ENCODE measurements at regions not wholly inside any gene's neighbourhood (a gene's known extent, or its start where the extent isn't known, plus 50 kb on each side); places are given as distances from the start of the nearest gene placed in this dataset.

DNA sequence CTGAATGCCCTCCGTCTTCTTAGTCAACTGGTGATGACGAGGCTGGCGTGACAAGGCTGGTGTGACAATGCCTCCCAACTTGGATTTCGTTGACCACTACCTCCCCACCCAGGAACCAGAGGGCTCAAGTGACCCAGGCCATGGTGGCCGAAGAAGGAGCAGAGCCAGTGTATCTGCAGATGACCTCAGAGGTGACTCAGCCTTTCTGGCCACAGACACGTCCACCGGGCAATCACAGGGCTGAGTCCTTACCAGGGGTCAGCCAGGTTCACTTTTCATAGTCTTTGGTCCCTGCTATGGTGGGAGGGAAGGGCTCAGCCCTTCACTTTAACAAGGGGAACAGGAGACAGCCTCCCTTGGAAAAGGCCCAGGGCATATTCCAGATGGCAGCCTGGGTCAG lies 116.3 kb downstream of the MAF start:
- H3K27me3 ChIP-seq (replicated peaks in 1 of 4; ENCODE audit: control insufficient read depth in 3 of 4, extremely low read depth in 1 of 4, insufficient read depth in 3 of 4, low read length in 3 of 4), result no peaks in the 10 kb centered on the region
- H2AFZ ChIP-seq (ENCODE audit: low read length), result no peak overlapping the region
- H3K9ac ChIP-seq (replicated peaks in 1 of 4; ENCODE audit: extremely low read depth in 1 of 4, low read depth in 3 of 4, low read length in 3 of 4), result no peak overlapping the region
- H2BK15ac ChIP-seq (ENCODE audit: low read length), result no peak overlapping the region
- H2BK20ac ChIP-seq (ENCODE audit: low read length), result no peak overlapping the region
- H3K36me3 ChIP-seq (ENCODE audit: control insufficient read depth in 2 of 4, insufficient read depth in 4 of 4, low read length in 3 of 4), result no peaks in the 10 kb centered on the region
- FAIRE-seq, result no peak
- H4K20me1 ChIP-seq (replicated peaks in 1 of 2; ENCODE audit: control insufficient read depth in 1 of 2, insufficient read depth in 2 of 2, low read length in 2 of 2), result no peaks in the 10 kb centered on the region
- no peak overlapping the region for H3K56ac ChIP-seq (replicated peaks; ENCODE audit: insufficient read length, low read depth, low read length)
- H2BK12ac ChIP-seq (ENCODE audit: low read depth, low read length), result no peak overlapping the region
- H3K4me2 ChIP-seq (ENCODE audit: insufficient read depth in 1 of 2, low read depth in 2 of 2, low read length in 2 of 2), result no peak overlapping the region
- no peaks in the 10 kb centered on the region for H3K4me1 ChIP-seq (replicated peaks in 1 of 4; ENCODE audit: control insufficient read depth in 3 of 4, insufficient read depth in 4 of 4, low read length in 3 of 4)
- peaks cover 8% of the 10 kb centered on the region; the same call in 1 of the 2 replicates for H3K23me2 ChIP-seq (ENCODE audit: low read depth, low read length)
- no peak overlapping the region for H4K5ac ChIP-seq (ENCODE audit: insufficient read length, low read depth, low read length)
- ChIA-PET POLR2A (ENCODE audit: partially characterized antibody) (no interaction called here), CTCF (ENCODE audit: partially characterized antibody) (no interaction called here)
- DNase-seq (ENCODE audit: low read depth in 1 of 2, low spot score in 2 of 2), result no peak
- H3K27ac ChIP-seq (ENCODE audit: low read depth, low read length), result no peak overlapping the region
- H3K23ac ChIP-seq (ENCODE audit: insufficient read length), result no peak overlapping the region
- H2AK5ac ChIP-seq (ENCODE audit: low read depth, low read length), result no peak overlapping the region
- H2BK120ac ChIP-seq (replicated peaks; ENCODE audit: low read depth, low read length), result no peak overlapping the region
- H4K91ac ChIP-seq (replicated peaks; ENCODE audit: insufficient read length, low read length), result no peak overlapping the region
- no peak overlapping the region for H4K8ac ChIP-seq (ENCODE audit: extremely low read depth, insufficient read depth, low read length)
- H3K79me2 ChIP-seq (ENCODE audit: control insufficient read depth in 1 of 2, insufficient read depth in 2 of 2, low read length in 2 of 2), result no peaks in the 10 kb centered on the region
- H3K4me3 ChIP-seq (ENCODE audit: extremely low read depth in 1 of 4, insufficient read depth in 2 of 4, low read depth in 3 of 4, low read length in 4 of 4), result no peak overlapping the region
- H3K4ac ChIP-seq (replicated peaks; ENCODE audit: insufficient read length, low read depth, low read length), result no peak overlapping the region
- H3K79me1 ChIP-seq (ENCODE audit: low read depth, low read length), result no peaks in the 10 kb centered on the region; the same call in 1 of the 2 replicates
- no peaks in the 10 kb centered on the region for H3K9me3 ChIP-seq (ENCODE audit: insufficient read depth in 2 of 2, low read depth in 1 of 2, low read length in 1 of 2)
- TF ChIP-seq SIX5 (IDR thresholded peaks at IDR 0.05; ENCODE audit: low read depth, low read length) (no peak), POLR2A (IDR thresholded peaks at IDR 0.05; ENCODE audit: control extremely low read depth in 1 of 2, low read depth in 2 of 2, low read length in 2 of 2) (no peak), SIRT6 (IDR thresholded peaks at IDR 0.05; ENCODE audit: low read length) (no peak), RFX5 (IDR thresholded peaks at IDR 0.05; ENCODE audit: borderline replicate concordance, low read depth, low read length) (no peak), SP4 (IDR thresholded peaks at IDR 0.05; ENCODE audit: low read length) (no peak), CHD2 (IDR thresholded peaks at IDR 0.05; ENCODE audit: low read length) (no peak), BCL11A (IDR thresholded peaks at IDR 0.05; ENCODE audit: low read depth in 2 of 2, low read length in 2 of 2) (no peak), TBP (IDR thresholded peaks at IDR 0.05; ENCODE audit: low read depth, low read length) (no peak), FOSL1 (IDR thresholded peaks at IDR 0.05; ENCODE audit: insufficient read depth, low read depth, low read length) (no peak), BACH1 (IDR thresholded peaks at IDR 0.05; ENCODE audit: low read length) (no peak), JUN (IDR thresholded peaks at IDR 0.05; ENCODE audit: low read depth, low read length) (no peak), SP2 (IDR thresholded peaks at IDR 0.05; ENCODE audit: low read length) (no peak), NANOG (IDR thresholded peaks at IDR 0.05; ENCODE audit: insufficient read depth, low read depth, low read length, poor library complexity, severe bottlenecking) (no peak), PHF8 (conservative IDR thresholded peaks at IDR 0.05; ENCODE audit: low read depth, low read length) (no peak), SAP30 (IDR thresholded peaks at IDR 0.05; ENCODE audit: insufficient read depth, insufficient replicate concordance, low read length) (no peak)
- TF ChIP-seq, protein P1, sequence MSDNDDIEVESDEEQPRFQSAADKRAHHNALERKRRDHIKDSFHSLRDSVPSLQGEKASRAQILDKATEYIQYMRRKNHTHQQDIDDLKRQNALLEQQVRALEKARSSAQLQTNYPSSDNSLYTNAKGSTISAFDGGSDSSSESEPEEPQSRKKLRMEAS (IDR thresholded peaks at IDR 0.05), result no peak
- no peak overlapping the region for H3K18ac ChIP-seq (ENCODE audit: extremely low read depth, low read length)
- no peak overlapping the region for H2BK5ac ChIP-seq (ENCODE audit: low read depth, low read length)
- whole genome bisulfite sequencing, 2 experiments (ENCODE audit: extremely low coverage in 1 of 2, insufficient coverage in 1 of 2, insufficient read length in 1 of 2, insufficient replicate concordance in 2 of 2, low coverage in 1 of 2, low lambda C conversion rate in 2 of 2, missing lambda C conversion rate in 1 of 2), result 96% methylated on average over 7 of the region's 7 CpGs; no CpG with 5 or more reads in 1 of the 2 experiments
- H3K14ac ChIP-seq (ENCODE audit: insufficient read length), result no peak overlapping the region

Measured in H1 (cell line).